RWPE1 (cell line): ENCODE measurements at regions not wholly inside any gene's neighbourhood (a gene's known extent, or its start where the extent isn't known, plus 50 kb on each side); places are given as distances from the start of the nearest gene placed in this dataset.
"Not testable (repeated sequence)": the region's sequence is repeated elsewhere in the genome, so short reads cannot be mapped to it uniquely, and the experiment has no call there.

Experiments
- CTCF ChIA-PET: fragments of 350-600 bp; sonication (Branson Sonifier 250); formaldehyde crosslinking; extraction: SDS; loops from one replicate; lab custom pipeline; 2021; lab: Yijun Ruan, JAX
- POLR2A ChIA-PET: fragments of 400-600 bp; formaldehyde crosslinking; extraction: SDS; loops from one replicate; lab custom pipeline; 2020; ENCODE audit warnings: antibody characterized with exemption; ENCODE audit not compliant: low non-redundant PET; lab: Yijun Ruan, JAX
- DNase-seq: peaks from one replicate; pipeline ENCODE4 v3.0.0; 2012; ENCODE audit warnings: low spot score
- H3K27ac ChIP-seq: fragments of 450-650 bp; 2 replicates; pipeline ENCODE4 v1.5.1; 2017
- TF ChIP-seq, protein P1 (sequence below): fragments of 450-650 bp; conservative IDR thresholded peaks from 2 replicates; pipeline ENCODE4 v1.5.1; 2017; ENCODE audit warnings: low read depth, mild to moderate bottlenecking

GRCh38 chr10:126744571-126744970, 74.1 kb upstream of the C10orf90 start:
- TF ChIP-seq, protein P1, sequence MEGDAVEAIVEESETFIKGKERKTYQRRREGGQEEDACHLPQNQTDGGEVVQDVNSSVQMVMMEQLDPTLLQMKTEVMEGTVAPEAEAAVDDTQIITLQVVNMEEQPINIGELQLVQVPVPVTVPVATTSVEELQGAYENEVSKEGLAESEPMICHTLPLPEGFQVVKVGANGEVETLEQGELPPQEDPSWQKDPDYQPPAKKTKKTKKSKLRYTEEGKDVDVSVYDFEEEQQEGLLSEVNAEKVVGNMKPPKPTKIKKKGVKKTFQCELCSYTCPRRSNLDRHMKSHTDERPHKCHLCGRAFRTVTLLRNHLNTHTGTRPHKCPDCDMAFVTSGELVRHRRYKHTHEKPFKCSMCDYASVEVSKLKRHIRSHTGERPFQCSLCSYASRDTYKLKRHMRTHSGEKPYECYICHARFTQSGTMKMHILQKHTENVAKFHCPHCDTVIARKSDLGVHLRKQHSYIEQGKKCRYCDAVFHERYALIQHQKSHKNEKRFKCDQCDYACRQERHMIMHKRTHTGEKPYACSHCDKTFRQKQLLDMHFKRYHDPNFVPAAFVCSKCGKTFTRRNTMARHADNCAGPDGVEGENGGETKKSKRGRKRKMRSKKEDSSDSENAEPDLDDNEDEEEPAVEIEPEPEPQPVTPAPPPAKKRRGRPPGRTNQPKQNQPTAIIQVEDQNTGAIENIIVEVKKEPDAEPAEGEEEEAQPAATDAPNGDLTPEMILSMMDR, result no peak
- ChIA-PET POLR2A (no interaction called here), CTCF (no interaction called here)
- DNase-seq, result no peak
- H3K27ac ChIP-seq, result no peak overlapping the region

DNA sequence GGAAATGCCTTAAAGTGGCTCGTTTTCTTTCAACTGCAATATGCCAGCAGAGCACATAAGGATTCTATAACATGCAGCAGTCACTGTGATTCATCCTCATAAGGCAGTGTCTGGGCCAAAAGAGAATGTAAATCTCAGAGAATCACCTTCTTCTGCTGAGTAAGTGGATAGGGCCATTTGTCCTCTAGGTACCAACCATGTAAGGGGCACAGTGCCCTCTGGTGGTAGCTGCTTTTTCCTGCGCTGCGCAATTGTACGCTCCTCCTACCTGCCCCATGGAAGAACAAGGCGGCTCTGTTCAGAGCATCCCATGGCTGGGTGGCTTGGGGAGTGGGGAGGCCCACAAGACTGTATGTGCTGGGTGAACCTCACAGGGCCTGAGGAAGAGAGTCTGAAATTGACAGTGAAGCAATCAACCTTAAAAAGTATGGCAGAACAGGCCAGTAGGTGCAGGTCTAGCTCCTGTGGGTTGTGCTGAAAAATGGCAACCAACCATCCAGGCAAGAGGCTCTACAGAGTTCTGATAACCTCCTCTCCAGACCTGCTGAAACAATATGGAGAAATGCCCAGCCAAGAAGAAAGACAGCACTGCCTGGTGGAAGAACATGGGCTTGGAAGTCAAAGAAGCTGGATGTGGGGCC, 78.6 kb upstream of the C10orf90 start:
- TF ChIP-seq, protein P1, result peak; percentile 66
- POLR2A ChIA-PET, result no interaction called here
- no peak overlapping the region for H3K27ac ChIP-seq
- CTCF ChIA-PET, result interaction anchor here (0.5 to 2.7 kb wide), 11 partner anchors 10 to 814 kb away, joined by 3 to 13 read pairs (median 4); no protein-coding TSS in a partner anchor
- DNase-seq, result peak; percentile 66

DNA sequence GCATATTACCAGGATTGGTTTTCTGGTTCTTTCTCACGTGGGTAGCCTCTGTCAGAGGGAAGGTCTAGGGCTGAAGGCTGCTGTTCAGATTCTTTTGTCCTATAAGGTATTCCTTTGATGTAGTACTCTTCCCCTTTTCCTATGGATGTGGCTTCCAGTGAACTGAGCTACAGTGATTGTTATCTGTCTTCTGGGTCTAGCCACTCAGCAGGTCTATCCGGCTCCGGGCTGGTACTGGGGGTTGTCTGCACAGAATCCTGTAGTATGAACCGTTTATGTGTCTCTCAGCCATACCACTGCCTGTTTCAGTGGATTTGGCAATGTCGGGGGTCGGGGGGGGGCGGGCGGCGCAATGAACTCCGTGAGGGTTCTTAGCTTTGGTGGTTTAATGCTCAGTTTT, 84.5 kb upstream of the C10orf90 start:
- no peak overlapping the region for H3K27ac ChIP-seq
- ChIA-PET CTCF (interaction anchor here (0.6 kb wide), 1 partner anchor 985 kb away, joined by 3 read pairs; no protein-coding TSS in a partner anchor), POLR2A (no interaction called here)
- TF ChIP-seq, protein P1, result no peak
- DNase-seq, result no peak

GRCh38 chr10:126758867-126759266, 88.4 kb upstream of the C10orf90 start:
- ChIA-PET POLR2A (no interaction called here), CTCF (interaction anchor here (0.8 kb wide), 1 partner anchor 9 kb away, joined by 4 read pairs; no protein-coding TSS in a partner anchor)
- TF ChIP-seq, protein P1, result no peak
- H3K27ac ChIP-seq, result no peak overlapping the region
- DNase-seq, result no peak

DNA sequence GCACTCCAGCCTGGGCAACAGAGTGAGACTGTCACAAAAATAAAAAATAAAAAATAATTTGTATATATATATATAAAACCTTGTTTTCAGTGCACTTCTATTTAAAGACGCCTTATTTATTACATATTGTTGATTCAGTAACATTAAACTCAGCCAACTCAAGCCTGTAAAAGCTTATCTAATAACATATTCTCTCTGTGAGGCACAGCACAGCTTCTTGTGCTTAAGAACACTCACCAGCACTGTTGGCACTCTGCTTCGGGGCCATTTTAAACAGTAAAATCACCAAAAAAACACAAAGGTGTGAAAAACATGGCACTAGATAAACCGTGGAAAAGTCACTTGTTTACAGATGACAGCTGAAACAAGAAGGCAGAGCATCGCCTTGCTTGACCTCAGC, 89.0 kb upstream of the C10orf90 start:
- POLR2A ChIA-PET, result no interaction called here
- CTCF ChIA-PET, result interaction anchor here (0.8 kb wide), 1 partner anchor 10 kb away, joined by 4 read pairs; no protein-coding TSS in a partner anchor
- no peak overlapping the region for H3K27ac ChIP-seq

DNA sequence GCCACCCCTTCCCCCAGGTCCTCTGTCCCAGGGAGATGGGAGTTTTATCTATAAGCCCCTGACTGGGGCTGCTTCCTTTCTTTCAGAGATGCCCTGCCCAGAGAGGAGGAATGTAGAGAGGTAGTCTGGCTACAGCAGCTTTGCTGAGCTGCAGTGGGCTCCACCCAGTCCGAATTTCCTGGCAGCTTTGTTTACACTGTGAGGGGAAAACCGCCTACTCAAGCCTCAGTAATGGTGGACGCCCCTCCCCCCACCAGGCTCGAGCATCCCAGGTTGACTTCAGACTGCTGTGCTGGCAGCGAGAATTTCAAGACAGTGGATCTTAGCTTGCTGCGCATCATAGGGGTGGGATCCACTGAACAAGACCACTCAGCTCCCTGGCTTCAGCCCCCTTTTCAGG, 96.2 kb upstream of the C10orf90 start:
- POLR2A ChIA-PET, H3K27ac ChIP-seq, DNase-seq: not testable (repeated sequence)
- CTCF ChIA-PET, result interaction anchor here (0.6 kb wide), 1 partner anchor 43 kb away, joined by 4 read pairs; no protein-coding TSS in a partner anchor

More for the DNA sequence above, 89.0 kb upstream of the C10orf90 start:
- TF ChIP-seq, protein P1, result no peak
- no peak for DNase-seq

- DNase-seq, result no peak
- ChIA-PET POLR2A (no interaction called here), CTCF (no interaction called here)
- TF ChIP-seq, protein P1, result no peak
- H3K27ac ChIP-seq, result no peak overlapping the region
These were observed 100.3 kb upstream of the C10orf90 start for GRCh38 chr10:126770809-126771208.
